Ovary (tissue), 3 donors: ENCODE measurements at regions not wholly inside any gene's neighbourhood (a gene's known extent, or its start where the extent isn't known, plus 50 kb on each side); places are given as distances from the start of the nearest gene placed in this dataset.

Source experiments
- CTCF ChIP-seq, 3 donors: fragments of 450-650 bp in 2 of 3; fragments of 200-600 bp in 1 of 3; IDR thresholded peaks; one replicate each; pipeline versions ENCODE4 v1.5.1 to v1.8.0; 2016 to 2022; ENCODE audit warnings: antibody characterized with exemption in 3 of 3, mild to moderate bottlenecking in 1 of 3
- EP300 ChIP-seq: sonication (generic); formaldehyde crosslinking; IDR thresholded peaks from one replicate; pipeline ENCODE4 v1.6.1; 2017; ENCODE audit warnings: antibody characterized with exemption
- donor health status: DM: no; HTN: no; CAD: no.

- TF ChIP-seq EP300, result no peak
- TF ChIP-seq CTCF (IDR thresholded peaks at IDR 0.05), result no peak
Measured at GRCh38 chr6:115843945-115844344, 216.7 kb downstream of the FRK start.
